Endothelial cell of umbilical vein (primary cell): ENCODE measurements at regions not wholly inside any gene's neighbourhood (a gene's known extent, or its start where the extent isn't known, plus 50 kb on each side); places are given as distances from the start of the nearest gene placed in this dataset.

Experiments used
- BruUV-seq: library from RNA; stranded (reverse); fragments of 400-500 nt; replicated peaks from 2 replicates; lab custom pipeline; 2021; lab: Mats Ljungman, UMichigan
- CTCF ChIA-PET: fragments of 300-600, 350-600 bp; sonication (Branson Sonifier 250); formaldehyde crosslinking; loops from one replicate; lab custom pipeline; 2021; ENCODE audit warnings: antibody characterized with exemption, inconsistent platforms; lab: Charles Lee
- POLR2A ChIA-PET: fragments of 300-600, 350-600 bp; sonication (Branson Sonifier 250); formaldehyde crosslinking; loops from one replicate; lab custom pipeline; 2021; ENCODE audit warnings: antibody characterized with exemption, inconsistent platforms; lab: Charles Lee
- DNase-seq: peaks from one replicate; pipeline ENCODE4 v3.0.0-alpha.2; 2011; ENCODE audit warnings: low read depth, low spot score
- FAIRE-seq: peaks from 2 replicates; lab custom pipeline; 2011; peaks lifted over from hg19 to GRCh38; lab: Jason Lieb, UNC
- H2AFZ ChIP-seq: 2 replicates; pipeline ENCODE4 v1.6.0; 2012; ENCODE audit warnings: low read depth, low read length, control low read depth, inconsistent platforms
- H3K27ac ChIP-seq: 2 replicates; pipeline ENCODE4 v1.5.1; 2011; ENCODE audit warnings: low read depth, mild to moderate bottlenecking, control low read depth, low read length, moderate library complexity; ENCODE audit not compliant: insufficient read depth
- H3K27me3 ChIP-seq, 2 experiments: 2 replicates each; pipeline versions ENCODE4 v1.6.0 to v1.6.1; 2011; ENCODE audit warnings: low read length in 2 of 2, mixed read lengths in 1 of 2; ENCODE audit not compliant: control insufficient read depth in 2 of 2, insufficient read depth in 2 of 2
- H3K36me3 ChIP-seq, 2 experiments: 2 replicates in 1 of 2; 3 replicates in 1 of 2; pipeline ENCODE4 v1.5.1; 2011; ENCODE audit warnings: low read length in 2 of 2, mild to moderate bottlenecking in 1 of 2, moderate library complexity in 1 of 2; ENCODE audit not compliant: control insufficient read depth in 2 of 2, insufficient read depth in 2 of 2; ENCODE audit errors: extremely low read depth in 1 of 2
- H3K4me1 ChIP-seq: 3 replicates; pipeline ENCODE4 v1.5.1; 2011; ENCODE audit warnings: mild to moderate bottlenecking, low read length; ENCODE audit not compliant: control insufficient read depth, insufficient read depth; ENCODE audit errors: extremely low read depth
- H3K4me2 ChIP-seq: 2 replicates; pipeline ENCODE4 v1.6.1; 2011; ENCODE audit warnings: low read length, control low read depth, mixed read lengths; ENCODE audit not compliant: insufficient read depth
- H3K4me3 ChIP-seq, 3 experiments: fragments of 200-600 bp in 1 of 3; sonication (generic), shearing (Covaris generic) in 1 of 3; replicated peaks in 1 of 3; 2 replicates each; pipeline ENCODE4 v1.5.1; 2011 to 2016; ENCODE audit warnings: control low read depth in 3 of 3, low read length in 3 of 3, mild to moderate bottlenecking in 2 of 3, inconsistent platforms in 1 of 3, low read depth in 1 of 3, moderate library complexity in 1 of 3; ENCODE audit not compliant: insufficient read depth in 1 of 3
- H3K79me2 ChIP-seq: 2 replicates; pipeline ENCODE4 v1.6.0; 2012; ENCODE audit warnings: low read length, inconsistent platforms; ENCODE audit not compliant: control insufficient read depth, insufficient read depth
- H3K9ac ChIP-seq: replicated peaks from 2 replicates; pipeline ENCODE3; 2011; ENCODE audit warnings: low read length, control low read depth; ENCODE audit not compliant: insufficient read depth; ENCODE audit errors: extremely low read depth
- H3K9me1 ChIP-seq: replicated peaks from 3 replicates; pipeline ENCODE4 v1.6.0; 2011; ENCODE audit warnings: mild to moderate bottlenecking, low read length; ENCODE audit not compliant: control insufficient read depth, insufficient read depth; ENCODE audit errors: extremely low read depth
- H3K9me3 ChIP-seq: replicated peaks from 2 replicates; pipeline ENCODE4 v1.5.1; 2012; ENCODE audit warnings: low read length, inconsistent platforms; ENCODE audit not compliant: control insufficient read depth, insufficient read depth
- H4K20me1 ChIP-seq: replicated peaks from 2 replicates; pipeline ENCODE3; 2011; ENCODE audit warnings: mild to moderate bottlenecking, low read length; ENCODE audit not compliant: control insufficient read depth, insufficient read depth; ENCODE audit errors: extremely low read depth
- EZH2 ChIP-seq: IDR thresholded peaks from 2 replicates; pipeline ENCODE4 v1.6.1; 2012; ENCODE audit warnings: borderline replicate concordance, low read depth, mild to moderate bottlenecking, moderate library complexity, low read length, inconsistent platforms; ENCODE audit not compliant: severe bottlenecking
- FOS ChIP-seq: IDR thresholded peaks from 2 replicates; pipeline ENCODE4 v1.6.1; 2011; ENCODE audit warnings: mild to moderate bottlenecking, low read length, moderate library complexity, borderline replicate concordance; ENCODE audit not compliant: insufficient read depth
- GATA2 ChIP-seq: IDR thresholded peaks from 2 replicates; pipeline ENCODE4 v1.7.0; 2011; ENCODE audit warnings: low read depth, mild to moderate bottlenecking, moderate library complexity, mixed read lengths, low read length; ENCODE audit not compliant: insufficient read length, insufficient read depth
- JUN ChIP-seq: IDR thresholded peaks from 2 replicates; pipeline ENCODE4 v1.6.1; 2011; ENCODE audit warnings: borderline replicate concordance, low read depth; ENCODE audit not compliant: insufficient read length, insufficient read depth
- MAX ChIP-seq: IDR thresholded peaks from 2 replicates; pipeline ENCODE4 v1.6.1; 2011; ENCODE audit not compliant: insufficient read depth, insufficient read length
- MYC ChIP-seq: IDR thresholded peaks from one replicate; pipeline ENCODE4 v1.6.1; 2011; ENCODE audit warnings: mild to moderate bottlenecking, low read depth, low read length
- POLR2A ChIP-seq: IDR thresholded peaks from 2 replicates; pipeline ENCODE4 v1.6.1; 2012; ENCODE audit warnings: low read depth, mild to moderate bottlenecking, control low read depth, low read length
- POLR2AphosphoS5 ChIP-seq: IDR thresholded peaks from 2 replicates; pipeline ENCODE4 v1.6.1; 2012; ENCODE audit warnings: low read depth, mild to moderate bottlenecking, control low read depth, low read length, moderate library complexity; ENCODE audit not compliant: insufficient read depth
- dilution Hi-C: fragments of 300-500 bp; cut with MboI; formaldehyde crosslinking; loops from one replicate; pipeline ENCODE4 v1.15.0; 2019; ENCODE audit warnings: low sequenced_read_pairs; ENCODE audit not compliant: extremely low pct_ligation_motif_present
- intact Hi-C: fragments of 100-400 bp; cut with micrococcal nuclease; formaldehyde crosslinking; loops from one replicate; pipeline ENCODE4 v1.10.0; 2022
- TF ChIP-seq, protein P1 (sequence below), 2 donors: IDR thresholded peaks; 1 replicate in 1 of 2; 2 replicates in 1 of 2; pipeline ENCODE4 v1.5.1; 2011; ENCODE audit warnings: low read length in 2 of 2, mild to moderate bottlenecking in 2 of 2, moderate library complexity in 2 of 2, control low read depth in 1 of 2, inconsistent platforms in 1 of 2, low read depth in 1 of 2; ENCODE audit not compliant: insufficient read depth in 1 of 2; ENCODE audit errors: extremely low read depth in 1 of 2

DNA sequence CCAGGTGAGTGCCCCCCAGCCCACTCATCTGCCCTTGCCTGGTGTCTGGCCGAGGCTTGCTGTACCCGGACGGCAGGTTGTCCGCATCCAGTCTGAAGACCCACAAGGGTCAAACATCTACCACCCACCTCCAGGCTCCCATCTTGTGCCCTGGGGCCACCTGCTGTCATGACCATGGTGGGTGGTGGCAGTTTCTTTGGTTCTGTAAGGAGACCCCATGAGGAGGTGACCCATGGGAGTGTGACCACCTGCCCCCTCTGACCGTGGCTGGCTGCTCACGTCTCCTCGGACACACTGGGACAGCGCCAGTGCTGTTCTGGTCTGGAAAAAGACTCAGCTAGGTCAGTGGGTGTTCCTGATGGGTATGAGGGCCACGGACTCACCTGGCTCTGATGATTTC lies 93.9 kb downstream of the TEX29 start:
- TF ChIP-seq FOS (no peak), JUN (no peak), GATA2 (no peak), EZH2 (no peak), MYC (no peak), POLR2AphosphoS5 (no peak), POLR2A (no peak), MAX (no peak)
- TF ChIP-seq, protein P1, sequence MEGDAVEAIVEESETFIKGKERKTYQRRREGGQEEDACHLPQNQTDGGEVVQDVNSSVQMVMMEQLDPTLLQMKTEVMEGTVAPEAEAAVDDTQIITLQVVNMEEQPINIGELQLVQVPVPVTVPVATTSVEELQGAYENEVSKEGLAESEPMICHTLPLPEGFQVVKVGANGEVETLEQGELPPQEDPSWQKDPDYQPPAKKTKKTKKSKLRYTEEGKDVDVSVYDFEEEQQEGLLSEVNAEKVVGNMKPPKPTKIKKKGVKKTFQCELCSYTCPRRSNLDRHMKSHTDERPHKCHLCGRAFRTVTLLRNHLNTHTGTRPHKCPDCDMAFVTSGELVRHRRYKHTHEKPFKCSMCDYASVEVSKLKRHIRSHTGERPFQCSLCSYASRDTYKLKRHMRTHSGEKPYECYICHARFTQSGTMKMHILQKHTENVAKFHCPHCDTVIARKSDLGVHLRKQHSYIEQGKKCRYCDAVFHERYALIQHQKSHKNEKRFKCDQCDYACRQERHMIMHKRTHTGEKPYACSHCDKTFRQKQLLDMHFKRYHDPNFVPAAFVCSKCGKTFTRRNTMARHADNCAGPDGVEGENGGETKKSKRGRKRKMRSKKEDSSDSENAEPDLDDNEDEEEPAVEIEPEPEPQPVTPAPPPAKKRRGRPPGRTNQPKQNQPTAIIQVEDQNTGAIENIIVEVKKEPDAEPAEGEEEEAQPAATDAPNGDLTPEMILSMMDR (IDR thresholded peaks at IDR 0.05; ENCODE audit: extremely low read depth in 1 of 2, insufficient read depth in 1 of 2, low read depth in 1 of 2, low read length in 2 of 2), result no peak
- no peak overlapping the region for H3K27ac ChIP-seq
- H2AFZ ChIP-seq, result no peak overlapping the region
- ChIA-PET POLR2A (no interaction called here), CTCF (no interaction called here)
- no TSS peak for BruUV-seq
- no peak overlapping the region for H3K4me3 ChIP-seq
- FAIRE-seq (no peak), DNase-seq (no peak)
- dilution Hi-C loops (no loop called here), intact Hi-C loops (no loop called here)
- H3K9me1 ChIP-seq, result no peaks in the 10 kb centered on the region
- no peak overlapping the region for H3K4me2 ChIP-seq
- H3K9ac ChIP-seq, result no peak overlapping the region
- no peaks in the 10 kb centered on the region for H3K9me3 ChIP-seq
- H3K79me2 ChIP-seq, result no peaks in the 10 kb centered on the region
- peaks cover 1 to 2% of the 10 kb centered on the region in 2 experiments for H3K27me3 ChIP-seq
- H4K20me1 ChIP-seq, result no peaks in the 10 kb centered on the region
- no peaks in the 10 kb centered on the region for H3K4me1 ChIP-seq
- H3K36me3 ChIP-seq, result no peaks in the 10 kb centered on the region
